Thoracic aorta (tissue), 2 donors: ENCODE measurements at regions not wholly inside any gene's neighbourhood (a gene's known extent, or its start where the extent isn't known, plus 50 kb on each side); places are given as distances from the start of the nearest gene placed in this dataset.

Experiments
- ATAC-seq: fragments of 150-250 bp; one replicate; pipeline ENCODE4 v1.8.0; 2017; ENCODE audit warnings: low read depth; ENCODE audit not compliant: insufficient number of reproducible peaks, low FRiP score
- DNase-seq: peaks from one replicate; pipeline ENCODE4 v3.0.0-alpha.2; 2020; ENCODE audit warnings: low spot score
- H3K27ac ChIP-seq, 2 donors: fragments of 200-600 bp; sonication (generic); 1 replicate in 1 of 2; 2 replicates in 1 of 2; pipeline ENCODE4 v1.5.1; 2016; ENCODE audit warnings: mild to moderate bottlenecking in 2 of 2, moderate library complexity in 2 of 2
- H3K27me3 ChIP-seq: fragments of 200-600 bp; sonication (generic); replicated peaks from 2 replicates; pipeline ENCODE4 v1.6.0; 2016; ENCODE audit warnings: mild to moderate bottlenecking; ENCODE audit not compliant: insufficient read depth
- H3K36me3 ChIP-seq: fragments of 200-600 bp; sonication (generic); one replicate; pipeline ENCODE4 v1.5.1; 2016
- H3K4me1 ChIP-seq, 2 donors: fragments of 200-600 bp; sonication (generic); 1 replicate in 1 of 2; 2 replicates in 1 of 2; pipeline versions ENCODE4 v1.5.1 to v1.6.0; 2016; ENCODE audit warnings: low read depth in 2 of 2, mild to moderate bottlenecking in 1 of 2; ENCODE audit not compliant: control insufficient read depth in 1 of 2
- H3K4me3 ChIP-seq: fragments of 200-600 bp; sonication (generic); 2 replicates; pipeline ENCODE4 v1.5.1; 2016; ENCODE audit warnings: mild to moderate bottlenecking
- H3K9me3 ChIP-seq: fragments of 200-600 bp; sonication (generic); 2 replicates; pipeline ENCODE4 v1.5.1; 2016
- TF ChIP-seq, protein P1 (sequence below): fragments of 200-600 bp; sonication (generic); IDR thresholded peaks from one replicate; pipeline ENCODE4 v1.5.1; 2019; ENCODE audit warnings: antibody characterized with exemption

- Histone ChIP-seq H3K4me3 (no peak overlapping the region), H3K27me3 (no peaks in the 10 kb centered on the region), H3K36me3 (no peaks in the 10 kb centered on the region), H3K27ac (no peak overlapping the region), H3K4me1 (no peaks in the 10 kb centered on the region), H3K9me3 (no peaks in the 10 kb centered on the region)
- ATAC-seq (no peak), DNase-seq (no peak)
- TF ChIP-seq, protein P1, sequence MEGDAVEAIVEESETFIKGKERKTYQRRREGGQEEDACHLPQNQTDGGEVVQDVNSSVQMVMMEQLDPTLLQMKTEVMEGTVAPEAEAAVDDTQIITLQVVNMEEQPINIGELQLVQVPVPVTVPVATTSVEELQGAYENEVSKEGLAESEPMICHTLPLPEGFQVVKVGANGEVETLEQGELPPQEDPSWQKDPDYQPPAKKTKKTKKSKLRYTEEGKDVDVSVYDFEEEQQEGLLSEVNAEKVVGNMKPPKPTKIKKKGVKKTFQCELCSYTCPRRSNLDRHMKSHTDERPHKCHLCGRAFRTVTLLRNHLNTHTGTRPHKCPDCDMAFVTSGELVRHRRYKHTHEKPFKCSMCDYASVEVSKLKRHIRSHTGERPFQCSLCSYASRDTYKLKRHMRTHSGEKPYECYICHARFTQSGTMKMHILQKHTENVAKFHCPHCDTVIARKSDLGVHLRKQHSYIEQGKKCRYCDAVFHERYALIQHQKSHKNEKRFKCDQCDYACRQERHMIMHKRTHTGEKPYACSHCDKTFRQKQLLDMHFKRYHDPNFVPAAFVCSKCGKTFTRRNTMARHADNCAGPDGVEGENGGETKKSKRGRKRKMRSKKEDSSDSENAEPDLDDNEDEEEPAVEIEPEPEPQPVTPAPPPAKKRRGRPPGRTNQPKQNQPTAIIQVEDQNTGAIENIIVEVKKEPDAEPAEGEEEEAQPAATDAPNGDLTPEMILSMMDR, result no peak
Observed at GRCh38 chrY:7825874-7826273, 914.3 kb upstream of the AMELY start.

- no peaks in the 10 kb centered on the region for H3K9me3 ChIP-seq
- H3K4me1 ChIP-seq, result no peaks in the 10 kb centered on the region
- TF ChIP-seq, protein P1, result no peak
- no peak for DNase-seq
- H3K27me3 ChIP-seq, result no peaks in the 10 kb centered on the region
- H3K27ac ChIP-seq, result no peak overlapping the region
- no peaks in the 10 kb centered on the region for H3K36me3 ChIP-seq
- no peak overlapping the region for H3K4me3 ChIP-seq
- no peak for ATAC-seq
Observed at GRCh38 chrY:7821295-7822035, 909.9 kb upstream of the AMELY start.

- no peak for ATAC-seq
Observed at GRCh38 chrY:7818924-7819323, 907.4 kb upstream of the AMELY start.

GRCh38 chrY:7816567-7816966 lies 905.0 kb upstream of the AMELY start:
- ATAC-seq (no peak), DNase-seq (no peak)
- Histone ChIP-seq H3K9me3 (no peaks in the 10 kb centered on the region), H3K4me1 (no peaks in the 10 kb centered on the region), H3K27me3 (no peaks in the 10 kb centered on the region), H3K36me3 (no peaks in the 10 kb centered on the region), H3K27ac (no peak overlapping the region), H3K4me3 (no peak overlapping the region)
- TF ChIP-seq, protein P1, result no peak

More at GRCh38 chrY:7818924-7819323, 907.4 kb upstream of the AMELY start:
- no peaks in the 10 kb centered on the region for H3K9me3 ChIP-seq
- TF ChIP-seq, protein P1, result no peak
- no peaks in the 10 kb centered on the region for H3K27me3 ChIP-seq
- H3K27ac ChIP-seq, result no peak overlapping the region
- no peak overlapping the region for H3K4me3 ChIP-seq
- no peak for DNase-seq
- no peaks in the 10 kb centered on the region for H3K4me1 ChIP-seq
- no peaks in the 10 kb centered on the region for H3K36me3 ChIP-seq

- no peaks in the 10 kb centered on the region for H3K4me1 ChIP-seq
- TF ChIP-seq, protein P1, result no peak
Observed at GRCh38 chrY:7815921-7816320, 904.4 kb upstream of the AMELY start.

More at GRCh38 chrY:7815921-7816320, 904.4 kb upstream of the AMELY start:
- Histone ChIP-seq H3K9me3 (no peaks in the 10 kb centered on the region), H3K36me3 (no peaks in the 10 kb centered on the region), H3K4me3 (no peak overlapping the region), H3K27me3 (no peaks in the 10 kb centered on the region), H3K27ac (no peak overlapping the region)
- no peak for ATAC-seq
- DNase-seq, result no peak
